K562 (cell line): ENCODE measurements at regions not wholly inside any gene's neighbourhood (a gene's known extent, or its start where the extent isn't known, plus 50 kb on each side); places are given as distances from the start of the nearest gene placed in this dataset.

Experiments used
- ATAC-seq: fragments of 200-7000 bp; cut with Tn5 transposase; 3 replicates; pipeline ENCODE4 v1.9.1; 2020; ENCODE audit warnings: moderate library complexity
- BruUV-seq: library from RNA; stranded (reverse); fragments of 400-500 nt; replicated peaks from 2 replicates; lab custom pipeline; 2021; lab: Mats Ljungman, UMichigan
- CTCF ChIA-PET: fragments of 300-600 bp; formaldehyde crosslinking; extraction: SDS; loops from one replicate; lab custom pipeline; 2021; ENCODE audit warnings: low intra/inter-chr PET ratio; lab: Yijun Ruan, JAX
- POLR2A ChIA-PET: fragments of 300-600, 350-650 bp; sonication (Branson Sonifier 250); formaldehyde crosslinking; extraction: SDS; loops from one replicate; lab custom pipeline; 2021; ENCODE audit warnings: antibody characterized with exemption, inconsistent platforms; lab: Yijun Ruan, JAX
- DNase-seq, 4 experiments: peaks; one replicate each; pipeline versions ENCODE4 v3.0.0 to v3.0.0-alpha.2; 2011 to 2018; ENCODE audit warnings: low spot score in 3 of 4, mixed read lengths in 3 of 4; ENCODE audit errors: extremely low read depth in 1 of 4
- FAIRE-seq: peaks from 2 replicates; lab custom pipeline; 2011; peaks lifted over from hg19 to GRCh38; lab: Jason Lieb, UNC
- H2AFZ ChIP-seq: 2 replicates; pipeline ENCODE4 v1.6.0; 2011; ENCODE audit warnings: low read depth, low read length, control low read depth, inconsistent platforms
- H3K27ac ChIP-seq: fragments of 200-600 bp; 3 replicates; pipeline ENCODE4 v1.8.0; 2011; ENCODE audit warnings: low read depth, mild to moderate bottlenecking, control low read depth, inconsistent platforms, low read length, moderate library complexity, mixed read lengths; ENCODE audit errors: extremely low read depth
- H3K27me3 ChIP-seq, 2 experiments: fragments of 300-600 bp in 1 of 2; 2 replicates in 1 of 2; 3 replicates in 1 of 2; pipeline versions ENCODE4 v1.6.0 to v1.8.0; 2011; ENCODE audit warnings: inconsistent platforms in 2 of 2, low read length in 2 of 2, mild to moderate bottlenecking in 1 of 2, mixed read lengths in 1 of 2, moderate library complexity in 1 of 2; ENCODE audit not compliant: control insufficient read depth in 2 of 2, insufficient read depth in 2 of 2
- H3K36me3 ChIP-seq: fragments of 300-600 bp; 3 replicates; pipeline ENCODE4 v1.8.0; 2011; ENCODE audit warnings: mild to moderate bottlenecking, low read length, inconsistent platforms; ENCODE audit not compliant: control insufficient read depth, insufficient read depth
- H3K4me1 ChIP-seq, 2 experiments: fragments of 200-600 bp in 1 of 2; replicated peaks in 1 of 2; 2 replicates in 1 of 2; 3 replicates in 1 of 2; pipeline versions ENCODE4 v1.5.1 to v1.8.0; 2011; ENCODE audit warnings: inconsistent platforms in 2 of 2, low read length in 2 of 2, mild to moderate bottlenecking in 1 of 2, mixed read lengths in 1 of 2, moderate library complexity in 1 of 2; ENCODE audit not compliant: control insufficient read depth in 2 of 2, insufficient read depth in 2 of 2
- H3K4me2 ChIP-seq: 2 replicates; pipeline ENCODE4 v1.6.1; 2011; ENCODE audit warnings: low read length, control low read depth, inconsistent platforms, mixed read lengths; ENCODE audit not compliant: insufficient read depth
- H3K4me3 ChIP-seq: fragments of 200-600 bp; sonication (generic), shearing (Covaris generic); 2 replicates; pipeline ENCODE4 v1.5.1; 2016; ENCODE audit warnings: control low read depth, inconsistent platforms
- H3K79me2 ChIP-seq: fragments of 200-600 bp; 3 replicates; pipeline ENCODE4 v1.8.0; 2011; ENCODE audit warnings: low read length, inconsistent platforms; ENCODE audit not compliant: control insufficient read depth, insufficient read depth
- H3K9ac ChIP-seq, 2 experiments: 2 replicates each; pipeline versions ENCODE4 v1.6.0 to v1.6.1; 2011; ENCODE audit warnings: low read depth in 2 of 2, low read length in 2 of 2, control low read depth in 1 of 2, inconsistent platforms in 1 of 2, mild to moderate bottlenecking in 1 of 2, mixed read lengths in 1 of 2; ENCODE audit not compliant: insufficient read depth in 1 of 2
- H3K9me1 ChIP-seq: one replicate; pipeline ENCODE4 v1.6.0; 2011; ENCODE audit warnings: inconsistent platforms, mild to moderate bottlenecking, low read length, moderate library complexity; ENCODE audit not compliant: control insufficient read depth, insufficient read depth
- H3K9me3 ChIP-seq: replicated peaks from 2 replicates; pipeline ENCODE4 v1.5.1; 2011; ENCODE audit warnings: low read depth, low read length, inconsistent platforms; ENCODE audit not compliant: control insufficient read depth, insufficient read depth
- H4K20me1 ChIP-seq: replicated peaks from 2 replicates; pipeline ENCODE4 v1.6.1; 2011; ENCODE audit warnings: low read length, inconsistent platforms, mixed read lengths; ENCODE audit not compliant: control insufficient read depth, insufficient read depth
- ESRRA ChIP-seq: fragments of 450-650 bp; IDR thresholded peaks from 2 replicates; pipeline ENCODE4 v1.6.1; 2014; ENCODE audit warnings: low read depth, mild to moderate bottlenecking, moderate library complexity, borderline replicate concordance
- ETV1 ChIP-seq: fragments of 450-650 bp; conservative IDR thresholded peaks from 2 replicates; pipeline ENCODE4 v1.6.1; 2016; ENCODE audit warnings: missing genetic modification characterization, control low read depth, low read depth, missing compliant biosample characterization
- FOS ChIP-seq: IDR thresholded peaks from 3 replicates; pipeline ENCODE4 v1.6.1; 2011; ENCODE audit not compliant: insufficient read length; ENCODE audit errors: extremely low read depth
- KLF1 ChIP-seq: fragments of 450-650 bp; IDR thresholded peaks from 2 replicates; pipeline ENCODE4 v1.6.1; 2016; ENCODE audit warnings: missing genetic modification characterization, missing compliant biosample characterization
- KLF6 ChIP-seq: fragments of 250-450 bp; sonication (Bioruptor Pico); IDR thresholded peaks from 2 replicates; pipeline ENCODE4 v1.4.0; 2020; ENCODE audit warnings: mild to moderate bottlenecking, moderate library complexity, borderline replicate concordance
- OTX1 ChIP-seq: fragments of 450-650 bp; formaldehyde crosslinking; IDR thresholded peaks from 2 replicates; pipeline ENCODE4 v1.4.0; 2022; ENCODE audit warnings: mild to moderate bottlenecking
- PYGO2 ChIP-seq: fragments of 450-650 bp; IDR thresholded peaks from 2 replicates; pipeline ENCODE4 v1.6.1; 2016; ENCODE audit warnings: mild to moderate bottlenecking, missing genetic modification characterization, moderate library complexity, missing compliant biosample characterization
- RBM34 ChIP-seq: fragments of 200-400 bp; formaldehyde crosslinking; IDR thresholded peaks from 2 replicates; pipeline ENCODE4 v1.6.1; 2018; ENCODE audit warnings: low read length, borderline replicate concordance; ENCODE audit not compliant: insufficient read depth
- SMARCA5 ChIP-seq: fragments of 450-650 bp; IDR thresholded peaks from 2 replicates; pipeline ENCODE4 v1.6.1; 2016
- SMARCC2 ChIP-seq: fragments of 450-650 bp; IDR thresholded peaks from 2 replicates; pipeline ENCODE4 v1.6.1; 2017; ENCODE audit warnings: antibody characterized with exemption, moderate library complexity, mild to moderate bottlenecking, low read depth
- TBP ChIP-seq: optimal IDR thresholded peaks from 2 replicates; pipeline ENCODE3; 2011; ENCODE audit warnings: low read depth, low read length, improper control_type of control experiment
- TFAM ChIP-seq: fragments of 250-450 bp; sonication (Bioruptor Pico); conservative IDR thresholded peaks from 2 replicates; pipeline ENCODE4 v1.5.0; 2021; ENCODE audit warnings: mild to moderate bottlenecking, moderate library complexity
- YBX1 ChIP-seq: fragments of 450-650 bp; IDR thresholded peaks from 2 replicates; pipeline ENCODE4 v1.7.1; 2016; ENCODE audit warnings: mild to moderate bottlenecking
- ZNF165 ChIP-seq: fragments of 250-450 bp; sonication (Bioruptor Pico); IDR thresholded peaks from 2 replicates; pipeline ENCODE4 v1.4.0; 2020; ENCODE audit warnings: borderline replicate concordance
- WGBS: fragments of 100-300 bp; shearing (Covaris generic); methylation state at CpG from one replicate; pipeline ENCODE4 v1.1.6; 2016; ENCODE audit warnings: low coverage, mixed read lengths; ENCODE audit not compliant: insufficient coverage; ENCODE audit errors: missing lambda C conversion rate; 5-methylcytosine and 5-hydroxymethylcytosine counted together
- in situ Hi-C: fragments of 300-500 bp; cut with MboI; formaldehyde crosslinking; loops from 4 replicates; pipeline ENCODE4 v1.15.0; 2018; ENCODE audit warnings: inconsistent platforms, mixed read lengths
- intact Hi-C: fragments of 100-400 bp; cut with micrococcal nuclease; formaldehyde crosslinking; loops from 2 replicates; pipeline ENCODE4 v1.14.2; 2022
- TF ChIP-seq, protein P1 (sequence below): fragments of 450-650 bp; IDR thresholded peaks from one replicate; pipeline ENCODE4 v1.6.1; 2018; ENCODE audit warnings: mild to moderate bottlenecking, moderate library complexity; ENCODE audit not compliant: partially characterized antibody
- TF ChIP-seq, protein P2 (sequence below), 2 experiments: IDR thresholded peaks; 2 replicates each; pipeline ENCODE4 v1.6.1; 2012; ENCODE audit warnings: improper control_type of control experiment in 2 of 2, low read depth in 2 of 2, low read length in 2 of 2, borderline replicate concordance in 1 of 2
- TF ChIP-seq, protein P3 (sequence below): sonication (generic); IDR thresholded peaks from 2 replicates; pipeline ENCODE4 v1.6.1; 2016

DNA sequence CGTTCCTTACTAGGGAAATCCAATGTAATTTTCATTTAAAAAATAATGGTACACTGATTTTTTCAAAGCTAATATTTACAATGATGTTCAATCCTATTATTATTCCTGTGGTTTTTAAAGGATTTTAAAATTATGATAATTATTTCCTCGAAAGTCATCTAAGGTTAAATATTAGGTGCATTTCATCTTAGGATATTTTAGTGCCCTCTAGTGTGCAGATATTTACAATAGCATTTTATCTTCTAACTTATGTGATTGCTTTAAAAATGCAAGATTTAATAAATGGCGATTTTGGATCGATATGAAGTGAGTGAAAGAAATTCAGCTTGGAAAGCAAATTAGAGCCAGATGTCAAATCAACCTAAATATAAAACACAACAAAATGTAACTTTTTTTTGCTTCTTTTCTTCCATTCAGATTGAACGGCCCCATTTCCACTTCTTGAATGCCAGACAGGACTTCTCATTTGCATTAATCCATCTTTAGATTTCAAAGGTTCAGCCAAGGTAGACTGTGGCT is 293.5 kb downstream of the SLC6A15 start (continued):
- TF ChIP-seq, protein P1, sequence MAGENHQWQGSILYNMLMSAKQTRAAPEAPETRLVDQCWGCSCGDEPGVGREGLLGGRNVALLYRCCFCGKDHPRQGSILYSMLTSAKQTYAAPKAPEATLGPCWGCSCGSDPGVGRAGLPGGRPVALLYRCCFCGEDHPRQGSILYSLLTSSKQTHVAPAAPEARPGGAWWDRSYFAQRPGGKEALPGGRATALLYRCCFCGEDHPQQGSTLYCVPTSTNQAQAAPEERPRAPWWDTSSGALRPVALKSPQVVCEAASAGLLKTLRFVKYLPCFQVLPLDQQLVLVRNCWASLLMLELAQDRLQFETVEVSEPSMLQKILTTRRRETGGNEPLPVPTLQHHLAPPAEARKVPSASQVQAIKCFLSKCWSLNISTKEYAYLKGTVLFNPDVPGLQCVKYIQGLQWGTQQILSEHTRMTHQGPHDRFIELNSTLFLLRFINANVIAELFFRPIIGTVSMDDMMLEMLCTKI, result no peak
- TF ChIP-seq, protein P2, sequence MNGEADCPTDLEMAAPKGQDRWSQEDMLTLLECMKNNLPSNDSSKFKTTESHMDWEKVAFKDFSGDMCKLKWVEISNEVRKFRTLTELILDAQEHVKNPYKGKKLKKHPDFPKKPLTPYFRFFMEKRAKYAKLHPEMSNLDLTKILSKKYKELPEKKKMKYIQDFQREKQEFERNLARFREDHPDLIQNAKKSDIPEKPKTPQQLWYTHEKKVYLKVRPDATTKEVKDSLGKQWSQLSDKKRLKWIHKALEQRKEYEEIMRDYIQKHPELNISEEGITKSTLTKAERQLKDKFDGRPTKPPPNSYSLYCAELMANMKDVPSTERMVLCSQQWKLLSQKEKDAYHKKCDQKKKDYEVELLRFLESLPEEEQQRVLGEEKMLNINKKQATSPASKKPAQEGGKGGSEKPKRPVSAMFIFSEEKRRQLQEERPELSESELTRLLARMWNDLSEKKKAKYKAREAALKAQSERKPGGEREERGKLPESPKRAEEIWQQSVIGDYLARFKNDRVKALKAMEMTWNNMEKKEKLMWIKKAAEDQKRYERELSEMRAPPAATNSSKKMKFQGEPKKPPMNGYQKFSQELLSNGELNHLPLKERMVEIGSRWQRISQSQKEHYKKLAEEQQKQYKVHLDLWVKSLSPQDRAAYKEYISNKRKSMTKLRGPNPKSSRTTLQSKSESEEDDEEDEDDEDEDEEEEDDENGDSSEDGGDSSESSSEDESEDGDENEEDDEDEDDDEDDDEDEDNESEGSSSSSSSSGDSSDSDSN (IDR thresholded peaks at IDR 0.05; ENCODE audit: borderline replicate concordance in 1 of 2, low read depth in 2 of 2, low read length in 2 of 2), result no peak
- TF ChIP-seq PYGO2 (tag) (no peak), OTX1 (no peak), KLF6 (no peak)

DNA sequence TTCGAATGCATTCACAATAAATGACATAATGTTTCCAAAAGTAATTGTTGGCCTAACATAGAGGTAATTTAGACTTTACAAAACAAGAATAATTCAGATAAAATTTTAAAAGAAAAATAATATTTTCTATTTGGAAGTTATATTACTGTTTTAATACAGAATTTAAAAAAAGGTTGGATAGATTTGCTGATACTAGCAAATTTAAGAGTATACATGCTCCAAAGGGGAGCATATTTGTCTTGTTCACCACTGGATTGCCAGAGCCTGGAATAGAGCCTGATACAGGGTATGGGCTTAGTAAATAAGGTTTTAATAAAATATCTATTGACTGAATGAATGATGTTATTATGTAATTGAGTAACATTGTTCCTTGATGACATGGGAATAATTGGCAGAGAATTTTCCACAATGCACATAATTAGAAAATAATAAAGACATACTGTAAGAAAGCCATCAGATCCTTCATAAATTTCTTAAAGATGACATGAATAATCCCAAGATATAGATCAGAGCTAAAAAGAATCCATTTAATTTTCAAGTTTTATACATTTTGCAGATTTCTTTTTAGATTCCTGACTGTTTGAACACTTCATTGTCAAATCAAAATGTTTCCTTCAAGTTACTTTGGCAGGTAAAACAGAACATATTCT is 305.3 kb downstream of the SLC6A15 start:
- FAIRE-seq (no peak), ATAC-seq (no peak), DNase-seq (no peak)
- Histone ChIP-seq H3K9ac (no peak overlapping the region), H2AFZ (no peak overlapping the region), H3K4me3 (no peak overlapping the region), H3K27me3 (no peaks in the 10 kb centered on the region), H3K27ac (no peak overlapping the region), H3K36me3 (no peaks in the 10 kb centered on the region), H3K4me1 (no peaks in the 10 kb centered on the region), H3K4me2 (no peak overlapping the region), H3K9me3 (peaks cover 2% of the 10 kb centered on the region; the same call in 1 of the 2 replicates), H4K20me1 (no peaks in the 10 kb centered on the region), H3K9me1 (no peaks in the 10 kb centered on the region), H3K79me2 (no peaks in the 10 kb centered on the region)
- WGBS, result 0% methylated on average over 1 of the region's 1 CpG
- POLR2A ChIA-PET, result no interaction called here
- CTCF ChIA-PET, result no interaction called here
- intact Hi-C loops, result no loop called here
- BruUV-seq, result no TSS peak
- in situ Hi-C loops, result no loop called here
- TF ChIP-seq ESRRA (no peak), YBX1 (no peak), TFAM (CRISPR knock-in tag) (no peak), SMARCA5 (no peak), KLF1 (no peak), RBM34 (no peak), TBP (no peak), FOS (no peak), ZNF165 (CRISPR knock-in tag) (no peak), ETV1 (tag) (no peak), SMARCC2 (no peak)
- TF ChIP-seq, protein P3, sequence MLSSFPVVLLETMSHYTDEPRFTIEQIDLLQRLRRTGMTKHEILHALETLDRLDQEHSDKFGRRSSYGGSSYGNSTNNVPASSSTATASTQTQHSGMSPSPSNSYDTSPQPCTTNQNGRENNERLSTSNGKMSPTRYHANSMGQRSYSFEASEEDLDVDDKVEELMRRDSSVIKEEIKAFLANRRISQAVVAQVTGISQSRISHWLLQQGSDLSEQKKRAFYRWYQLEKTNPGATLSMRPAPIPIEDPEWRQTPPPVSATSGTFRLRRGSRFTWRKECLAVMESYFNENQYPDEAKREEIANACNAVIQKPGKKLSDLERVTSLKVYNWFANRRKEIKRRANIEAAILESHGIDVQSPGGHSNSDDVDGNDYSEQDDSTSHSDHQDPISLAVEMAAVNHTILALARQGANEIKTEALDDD, result no peak
